ENCODE measurements at regions not wholly inside any gene's neighbourhood (a gene's known extent, or its start where the extent isn't known, plus 50 kb on each side); places are given as distances from the start of the nearest gene placed in this dataset.
A peak's percentile ranks its signal among the peaks of the same experiment; 100 is the strongest.

DNA sequence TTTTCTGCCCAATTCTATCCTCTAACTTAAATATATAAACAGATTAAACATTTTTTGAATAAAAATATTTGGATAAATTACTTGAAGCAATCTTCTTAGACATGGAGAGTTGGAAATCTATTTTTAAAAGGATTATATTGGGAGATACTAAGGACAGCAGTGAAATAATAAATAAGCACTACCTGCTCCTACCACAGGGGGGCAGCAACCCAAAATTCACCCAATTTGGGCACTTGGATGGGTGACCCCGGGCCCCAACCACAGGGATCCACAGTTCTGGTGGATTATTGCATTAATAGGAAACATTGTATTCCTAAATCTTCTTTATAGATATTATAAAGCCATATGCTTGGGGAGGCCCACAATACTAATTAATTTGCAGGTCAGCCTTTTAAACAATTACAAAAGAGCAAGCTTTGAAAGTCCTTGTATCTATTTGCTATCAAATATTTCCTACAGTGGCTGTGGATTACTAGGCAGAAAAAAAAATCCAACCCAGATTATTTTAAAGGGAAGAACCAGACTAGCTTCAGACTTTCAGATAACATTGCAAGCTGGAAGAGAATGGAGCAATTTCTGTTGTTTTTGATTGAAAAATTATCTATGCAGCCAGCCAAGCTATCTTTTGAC lies 66.4 kb upstream of the PDE10A start:
- TF ChIP-seq, protein P1, sequence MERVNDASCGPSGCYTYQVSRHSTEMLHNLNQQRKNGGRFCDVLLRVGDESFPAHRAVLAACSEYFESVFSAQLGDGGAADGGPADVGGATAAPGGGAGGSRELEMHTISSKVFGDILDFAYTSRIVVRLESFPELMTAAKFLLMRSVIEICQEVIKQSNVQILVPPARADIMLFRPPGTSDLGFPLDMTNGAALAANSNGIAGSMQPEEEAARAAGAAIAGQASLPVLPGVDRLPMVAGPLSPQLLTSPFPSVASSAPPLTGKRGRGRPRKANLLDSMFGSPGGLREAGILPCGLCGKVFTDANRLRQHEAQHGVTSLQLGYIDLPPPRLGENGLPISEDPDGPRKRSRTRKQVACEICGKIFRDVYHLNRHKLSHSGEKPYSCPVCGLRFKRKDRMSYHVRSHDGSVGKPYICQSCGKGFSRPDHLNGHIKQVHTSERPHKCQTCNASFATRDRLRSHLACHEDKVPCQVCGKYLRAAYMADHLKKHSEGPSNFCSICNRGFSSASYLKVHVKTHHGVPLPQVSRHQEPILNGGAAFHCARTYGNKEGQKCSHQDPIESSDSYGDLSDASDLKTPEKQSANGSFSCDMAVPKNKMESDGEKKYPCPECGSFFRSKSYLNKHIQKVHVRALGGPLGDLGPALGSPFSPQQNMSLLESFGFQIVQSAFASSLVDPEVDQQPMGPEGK (tag by site-specific recombination; IDR thresholded peaks at IDR 0.05) = no peak
- TF ChIP-seq ZIC2 (tag by site-specific recombination; IDR thresholded peaks at IDR 0.05) (no peak), SP7 (tag by site-specific recombination; IDR thresholded peaks at IDR 0.05) (no peak), ZBTB20 (tag by site-specific recombination; IDR thresholded peaks at IDR 0.05) (no peak), PRDM1 (tag by site-specific recombination; IDR thresholded peaks at IDR 0.05) (no peak), YY2 (tag by site-specific recombination; IDR thresholded peaks at IDR 0.05) (no peak), ZNF292 (tag by site-specific recombination; IDR thresholded peaks at IDR 0.05; ENCODE audit: borderline replicate concordance, low read depth) (no peak)
- TF ChIP-seq, protein P2, sequence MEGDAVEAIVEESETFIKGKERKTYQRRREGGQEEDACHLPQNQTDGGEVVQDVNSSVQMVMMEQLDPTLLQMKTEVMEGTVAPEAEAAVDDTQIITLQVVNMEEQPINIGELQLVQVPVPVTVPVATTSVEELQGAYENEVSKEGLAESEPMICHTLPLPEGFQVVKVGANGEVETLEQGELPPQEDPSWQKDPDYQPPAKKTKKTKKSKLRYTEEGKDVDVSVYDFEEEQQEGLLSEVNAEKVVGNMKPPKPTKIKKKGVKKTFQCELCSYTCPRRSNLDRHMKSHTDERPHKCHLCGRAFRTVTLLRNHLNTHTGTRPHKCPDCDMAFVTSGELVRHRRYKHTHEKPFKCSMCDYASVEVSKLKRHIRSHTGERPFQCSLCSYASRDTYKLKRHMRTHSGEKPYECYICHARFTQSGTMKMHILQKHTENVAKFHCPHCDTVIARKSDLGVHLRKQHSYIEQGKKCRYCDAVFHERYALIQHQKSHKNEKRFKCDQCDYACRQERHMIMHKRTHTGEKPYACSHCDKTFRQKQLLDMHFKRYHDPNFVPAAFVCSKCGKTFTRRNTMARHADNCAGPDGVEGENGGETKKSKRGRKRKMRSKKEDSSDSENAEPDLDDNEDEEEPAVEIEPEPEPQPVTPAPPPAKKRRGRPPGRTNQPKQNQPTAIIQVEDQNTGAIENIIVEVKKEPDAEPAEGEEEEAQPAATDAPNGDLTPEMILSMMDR (tag by site-specific recombination; IDR thresholded peaks at IDR 0.05) = 0 out of 2 replicates have a peak, but pooled peaks have one; percentile 26
- TF ChIP-seq, protein P3, sequence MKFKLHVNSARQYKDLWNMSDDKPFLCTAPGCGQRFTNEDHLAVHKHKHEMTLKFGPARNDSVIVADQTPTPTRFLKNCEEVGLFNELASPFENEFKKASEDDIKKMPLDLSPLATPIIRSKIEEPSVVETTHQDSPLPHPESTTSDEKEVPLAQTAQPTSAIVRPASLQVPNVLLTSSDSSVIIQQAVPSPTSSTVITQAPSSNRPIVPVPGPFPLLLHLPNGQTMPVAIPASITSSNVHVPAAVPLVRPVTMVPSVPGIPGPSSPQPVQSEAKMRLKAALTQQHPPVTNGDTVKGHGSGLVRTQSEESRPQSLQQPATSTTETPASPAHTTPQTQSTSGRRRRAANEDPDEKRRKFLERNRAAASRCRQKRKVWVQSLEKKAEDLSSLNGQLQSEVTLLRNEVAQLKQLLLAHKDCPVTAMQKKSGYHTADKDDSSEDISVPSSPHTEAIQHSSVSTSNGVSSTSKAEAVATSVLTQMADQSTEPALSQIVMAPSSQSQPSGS (tag by site-specific recombination; IDR thresholded peaks at IDR 0.05; ENCODE audit: low read depth) = no peak
- TF ChIP-seq, protein P4, sequence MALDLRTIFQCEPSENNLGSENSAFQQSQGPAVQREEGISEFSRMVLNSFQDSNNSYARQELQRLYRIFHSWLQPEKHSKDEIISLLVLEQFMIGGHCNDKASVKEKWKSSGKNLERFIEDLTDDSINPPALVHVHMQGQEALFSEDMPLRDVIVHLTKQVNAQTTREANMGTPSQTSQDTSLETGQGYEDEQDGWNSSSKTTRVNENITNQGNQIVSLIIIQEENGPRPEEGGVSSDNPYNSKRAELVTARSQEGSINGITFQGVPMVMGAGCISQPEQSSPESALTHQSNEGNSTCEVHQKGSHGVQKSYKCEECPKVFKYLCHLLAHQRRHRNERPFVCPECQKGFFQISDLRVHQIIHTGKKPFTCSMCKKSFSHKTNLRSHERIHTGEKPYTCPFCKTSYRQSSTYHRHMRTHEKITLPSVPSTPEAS (tag by site-specific recombination; IDR thresholded peaks at IDR 0.05) = no peak
- TF ChIP-seq, protein P5, sequence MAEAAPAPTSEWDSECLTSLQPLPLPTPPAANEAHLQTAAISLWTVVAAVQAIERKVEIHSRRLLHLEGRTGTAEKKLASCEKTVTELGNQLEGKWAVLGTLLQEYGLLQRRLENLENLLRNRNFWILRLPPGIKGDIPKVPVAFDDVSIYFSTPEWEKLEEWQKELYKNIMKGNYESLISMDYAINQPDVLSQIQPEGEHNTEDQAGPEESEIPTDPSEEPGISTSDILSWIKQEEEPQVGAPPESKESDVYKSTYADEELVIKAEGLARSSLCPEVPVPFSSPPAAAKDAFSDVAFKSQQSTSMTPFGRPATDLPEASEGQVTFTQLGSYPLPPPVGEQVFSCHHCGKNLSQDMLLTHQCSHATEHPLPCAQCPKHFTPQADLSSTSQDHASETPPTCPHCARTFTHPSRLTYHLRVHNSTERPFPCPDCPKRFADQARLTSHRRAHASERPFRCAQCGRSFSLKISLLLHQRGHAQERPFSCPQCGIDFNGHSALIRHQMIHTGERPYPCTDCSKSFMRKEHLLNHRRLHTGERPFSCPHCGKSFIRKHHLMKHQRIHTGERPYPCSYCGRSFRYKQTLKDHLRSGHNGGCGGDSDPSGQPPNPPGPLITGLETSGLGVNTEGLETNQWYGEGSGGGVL (tag by site-specific recombination; IDR thresholded peaks at IDR 0.05) = no peak
- TF ChIP-seq, protein P6, sequence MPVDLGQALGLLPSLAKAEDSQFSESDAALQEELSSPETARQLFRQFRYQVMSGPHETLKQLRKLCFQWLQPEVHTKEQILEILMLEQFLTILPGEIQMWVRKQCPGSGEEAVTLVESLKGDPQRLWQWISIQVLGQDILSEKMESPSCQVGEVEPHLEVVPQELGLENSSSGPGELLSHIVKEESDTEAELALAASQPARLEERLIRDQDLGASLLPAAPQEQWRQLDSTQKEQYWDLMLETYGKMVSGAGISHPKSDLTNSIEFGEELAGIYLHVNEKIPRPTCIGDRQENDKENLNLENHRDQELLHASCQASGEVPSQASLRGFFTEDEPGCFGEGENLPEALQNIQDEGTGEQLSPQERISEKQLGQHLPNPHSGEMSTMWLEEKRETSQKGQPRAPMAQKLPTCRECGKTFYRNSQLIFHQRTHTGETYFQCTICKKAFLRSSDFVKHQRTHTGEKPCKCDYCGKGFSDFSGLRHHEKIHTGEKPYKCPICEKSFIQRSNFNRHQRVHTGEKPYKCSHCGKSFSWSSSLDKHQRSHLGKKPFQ (tag by site-specific recombination; IDR thresholded peaks at IDR 0.05) = no peak
- TF ChIP-seq, protein P7, sequence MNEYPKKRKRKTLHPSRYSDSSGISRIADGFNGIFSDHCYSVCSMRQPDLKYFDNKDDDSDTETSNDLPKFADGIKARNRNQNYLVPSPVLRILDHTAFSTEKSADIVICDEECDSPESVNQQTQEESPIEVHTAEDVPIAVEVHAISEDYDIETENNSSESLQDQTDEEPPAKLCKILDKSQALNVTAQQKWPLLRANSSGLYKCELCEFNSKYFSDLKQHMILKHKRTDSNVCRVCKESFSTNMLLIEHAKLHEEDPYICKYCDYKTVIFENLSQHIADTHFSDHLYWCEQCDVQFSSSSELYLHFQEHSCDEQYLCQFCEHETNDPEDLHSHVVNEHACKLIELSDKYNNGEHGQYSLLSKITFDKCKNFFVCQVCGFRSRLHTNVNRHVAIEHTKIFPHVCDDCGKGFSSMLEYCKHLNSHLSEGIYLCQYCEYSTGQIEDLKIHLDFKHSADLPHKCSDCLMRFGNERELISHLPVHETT (tag by site-specific recombination; IDR thresholded peaks at IDR 0.05) = no peak

Data from HEK293 (cell line).